Duodenal mucosa (tissue), 2 donors: ENCODE measurements at regions not wholly inside any gene's neighbourhood (a gene's known extent, or its start where the extent isn't known, plus 50 kb on each side); places are given as distances from the start of the nearest gene placed in this dataset.

Source experiments
- H3K27ac ChIP-seq: one replicate; pipeline ENCODE4 v1.7.0; 2013; ENCODE audit warnings: low read depth, low read length
- H3K27me3 ChIP-seq, 2 donors: one replicate each; pipeline ENCODE4 v1.7.0; 2013; ENCODE audit warnings: low read length in 2 of 2, control low read depth in 1 of 2; ENCODE audit not compliant: insufficient read depth in 2 of 2, control insufficient read depth in 1 of 2
- H3K36me3 ChIP-seq, 2 donors: one replicate each; pipeline ENCODE4 v1.7.0; 2013; ENCODE audit warnings: low read length in 2 of 2, control low read depth in 1 of 2; ENCODE audit not compliant: insufficient read depth in 2 of 2, control insufficient read depth in 1 of 2
- H3K4me1 ChIP-seq, 2 donors: one replicate each; pipeline ENCODE4 v1.7.0; 2013; ENCODE audit warnings: low read length in 2 of 2, control low read depth in 1 of 2; ENCODE audit not compliant: insufficient read depth in 2 of 2, control insufficient read depth in 1 of 2
- H3K4me3 ChIP-seq, 2 donors: one replicate each; pipeline ENCODE4 v1.7.0; 2013; ENCODE audit warnings: low read length in 2 of 2, low read depth in 1 of 2
- H3K9ac ChIP-seq, 2 donors: one replicate each; pipeline ENCODE4 v1.7.0; 2013; ENCODE audit warnings: low read length in 2 of 2, low read depth in 1 of 2
- H3K9me3 ChIP-seq, 2 donors: one replicate each; pipeline ENCODE4 v1.7.0; 2013; ENCODE audit warnings: low read length in 2 of 2, control low read depth in 1 of 2; ENCODE audit not compliant: control insufficient read depth in 1 of 2

DNA sequence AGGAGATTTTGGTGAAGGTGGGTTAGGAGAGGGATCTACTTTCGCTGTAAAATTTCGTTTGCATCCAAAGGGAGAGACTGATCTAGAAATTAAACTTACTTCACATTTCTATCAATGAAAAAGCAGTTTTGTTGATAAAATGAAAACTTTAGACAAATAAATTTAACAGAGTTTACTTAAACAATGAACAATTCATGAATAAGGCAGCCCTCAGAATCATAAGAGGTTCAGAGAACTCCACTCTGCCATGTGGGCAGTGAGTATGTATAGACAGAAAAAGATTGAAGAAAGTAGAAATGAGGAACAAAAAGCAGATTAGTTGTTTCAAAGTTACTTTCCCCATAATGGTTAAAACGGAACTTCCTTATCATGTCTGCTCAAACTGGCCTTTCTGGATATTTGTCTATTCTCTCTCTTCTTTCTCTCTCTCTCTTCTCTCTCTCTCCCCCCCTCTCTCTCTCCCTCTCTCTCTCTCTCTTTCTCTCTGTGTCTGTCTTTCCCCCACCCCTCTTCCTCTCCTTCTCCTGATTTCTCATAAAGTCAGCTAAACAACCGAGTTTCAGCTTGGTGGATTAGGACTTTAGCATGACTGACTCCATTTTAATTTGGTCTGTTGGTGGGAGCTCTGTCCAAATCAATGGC lies 248.9 kb downstream of the TJP1 start:
- H3K36me3 ChIP-seq: no peaks in the 10 kb centered on the region
- no peak overlapping the region for H3K9ac ChIP-seq
- no peak overlapping the region for H3K27ac ChIP-seq
- H3K4me3 ChIP-seq: no peak overlapping the region
- H3K9me3 ChIP-seq: no peaks in the 10 kb centered on the region
- peaks cover 5 to 12% of the 10 kb centered on the region in 2 donors for H3K4me1 ChIP-seq
- peaks cover 0 to 8% of the 10 kb centered on the region in 2 donors for H3K27me3 ChIP-seq

DNA sequence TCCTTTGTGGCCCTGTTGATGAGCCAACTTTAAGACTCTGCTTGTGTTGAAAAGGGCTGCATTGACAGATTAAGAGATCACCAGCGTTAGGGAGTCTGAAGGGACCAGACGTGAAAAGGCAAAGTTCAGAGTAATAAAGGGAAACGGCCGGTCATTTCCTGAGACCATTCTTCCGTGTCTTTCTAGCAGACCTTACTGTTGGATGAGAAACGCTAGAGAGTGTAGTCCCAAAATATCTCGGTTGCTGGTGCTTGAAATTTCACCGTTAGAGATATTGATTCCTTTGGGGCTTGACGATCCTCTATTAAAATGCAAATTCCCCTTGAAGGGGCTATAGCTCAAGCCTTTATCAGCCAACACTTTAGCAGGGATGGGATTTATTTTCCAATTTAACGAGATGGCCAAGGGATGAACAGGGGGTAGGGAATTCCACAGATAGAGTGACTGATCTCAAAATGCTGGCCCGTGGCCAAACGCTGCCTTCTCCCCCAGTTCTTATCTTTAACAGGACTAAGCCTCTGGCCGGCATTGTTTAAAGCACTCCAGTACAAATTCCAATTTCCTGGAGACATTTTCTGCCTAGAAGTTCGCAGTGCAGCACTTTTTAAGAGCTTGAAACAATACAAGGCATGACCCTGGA lies 250.4 kb downstream of the TJP1 start:
- Histone ChIP-seq H3K27ac (no peak overlapping the region), H3K27me3 (peaks cover 0 to 8% of the 10 kb centered on the region in 2 donors), H3K36me3 (no peaks in the 10 kb centered on the region), H3K9me3 (no peaks in the 10 kb centered on the region), H3K4me3 (peak overlapping the region; percentile 34 to 65), H3K4me1 (peaks cover 5 to 13% of the 10 kb centered on the region in 2 donors), H3K9ac (no peak overlapping the region)

DNA sequence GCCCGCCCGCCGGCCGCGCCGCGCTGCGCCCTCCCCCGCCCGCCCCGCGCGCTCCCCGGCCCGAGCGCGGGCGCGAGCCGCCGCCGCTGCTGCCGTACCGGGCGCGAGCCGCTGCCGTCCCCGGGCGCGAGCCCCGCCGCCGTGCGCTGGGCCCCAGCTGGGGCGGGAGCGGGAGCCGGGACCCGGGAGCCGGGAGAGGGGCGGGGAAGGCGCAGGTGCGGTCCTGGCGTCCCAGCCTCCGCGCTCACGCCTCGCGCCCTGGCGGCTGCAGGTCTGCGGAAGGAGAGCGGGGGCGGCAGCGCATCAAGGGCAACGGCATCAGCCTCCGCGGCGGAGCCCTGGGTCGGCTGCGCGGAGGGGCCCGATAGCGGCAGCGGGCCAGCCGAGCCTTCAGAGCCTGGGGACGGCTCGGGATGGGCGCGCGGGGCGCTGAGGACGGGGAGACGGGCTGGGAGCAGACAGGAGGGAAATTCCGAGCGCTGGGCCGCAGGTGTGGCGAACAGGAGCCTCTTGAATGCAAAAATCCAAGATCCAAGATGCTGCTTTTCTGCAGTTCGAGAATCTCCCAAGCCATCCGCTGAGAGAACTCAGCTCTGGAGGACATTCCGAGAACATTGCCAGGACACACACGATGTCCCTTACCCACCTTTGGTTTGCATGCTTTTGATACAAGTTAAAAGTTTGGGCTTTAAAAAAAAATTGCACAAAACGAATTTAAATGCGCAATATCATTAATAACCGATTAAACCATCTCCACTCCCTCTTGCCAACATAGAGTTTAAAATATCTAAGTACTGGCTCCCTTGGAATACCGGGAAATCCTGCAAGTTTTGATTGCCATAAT lies 251.1 kb downstream of the TJP1 start:
- peaks cover 0 to 8% of the 10 kb centered on the region in 2 donors for H3K27me3 ChIP-seq
- H3K4me1 ChIP-seq: peaks cover 5 to 13% of the 10 kb centered on the region in 2 donors
- peak overlapping the region; percentile 34 to 65 for H3K4me3 ChIP-seq
- no peak overlapping the region for H3K9ac ChIP-seq
- no peak overlapping the region for H3K27ac ChIP-seq
- no peaks in the 10 kb centered on the region for H3K36me3 ChIP-seq
- H3K9me3 ChIP-seq: no peaks in the 10 kb centered on the region

DNA sequence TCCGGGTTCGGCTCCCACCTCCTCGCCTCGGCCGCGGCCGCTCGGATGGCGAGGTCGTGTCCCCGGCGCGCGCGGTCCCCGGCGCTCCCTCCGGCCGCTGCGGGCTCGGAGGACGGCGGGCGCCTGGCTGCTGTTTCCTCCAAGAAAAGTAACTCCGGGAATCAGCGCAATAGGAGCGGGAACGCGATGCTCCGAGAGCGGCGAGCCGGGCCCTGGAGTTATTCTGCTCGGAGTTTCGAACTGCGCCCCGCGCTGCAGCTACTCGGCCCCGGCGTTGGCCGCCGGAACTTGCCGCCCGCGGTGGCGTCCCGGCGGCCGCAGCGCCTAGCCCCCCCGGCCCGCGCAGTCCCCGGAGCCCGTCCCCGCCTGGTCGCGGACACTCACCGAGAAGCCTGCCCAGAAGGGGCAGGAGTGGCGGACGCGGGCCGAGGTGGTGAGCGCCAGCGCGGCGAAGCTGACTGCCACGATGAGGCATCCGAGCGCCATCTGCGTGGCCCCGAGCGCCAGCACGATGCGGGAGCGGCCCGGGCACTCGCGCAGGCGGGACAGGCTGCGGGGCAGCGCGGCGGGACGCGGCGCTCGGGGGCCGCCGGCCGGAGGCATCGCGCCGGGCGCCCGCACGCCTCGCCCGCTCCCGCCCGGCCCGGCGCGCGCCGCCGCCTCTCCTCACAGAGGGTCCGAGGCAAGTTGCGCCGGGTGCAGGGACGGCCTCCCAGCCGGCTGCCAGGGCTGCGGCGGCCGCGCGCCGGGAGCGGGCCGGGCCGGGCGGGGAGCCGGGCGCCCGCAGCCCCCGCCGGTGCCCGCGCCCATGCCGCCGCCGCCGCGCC lies 251.9 kb downstream of the TJP1 start:
- H3K36me3 ChIP-seq: no peaks in the 10 kb centered on the region
- peak overlapping the region; percentile 40 to 58 for H3K4me3 ChIP-seq
- H3K4me1 ChIP-seq: peaks cover 5 to 13% of the 10 kb centered on the region in 2 donors
- no peak overlapping the region for H3K9ac ChIP-seq
- H3K9me3 ChIP-seq: no peaks in the 10 kb centered on the region
- H3K27ac ChIP-seq: no peak overlapping the region
- peaks cover 0 to 8% of the 10 kb centered on the region in 2 donors for H3K27me3 ChIP-seq

DNA sequence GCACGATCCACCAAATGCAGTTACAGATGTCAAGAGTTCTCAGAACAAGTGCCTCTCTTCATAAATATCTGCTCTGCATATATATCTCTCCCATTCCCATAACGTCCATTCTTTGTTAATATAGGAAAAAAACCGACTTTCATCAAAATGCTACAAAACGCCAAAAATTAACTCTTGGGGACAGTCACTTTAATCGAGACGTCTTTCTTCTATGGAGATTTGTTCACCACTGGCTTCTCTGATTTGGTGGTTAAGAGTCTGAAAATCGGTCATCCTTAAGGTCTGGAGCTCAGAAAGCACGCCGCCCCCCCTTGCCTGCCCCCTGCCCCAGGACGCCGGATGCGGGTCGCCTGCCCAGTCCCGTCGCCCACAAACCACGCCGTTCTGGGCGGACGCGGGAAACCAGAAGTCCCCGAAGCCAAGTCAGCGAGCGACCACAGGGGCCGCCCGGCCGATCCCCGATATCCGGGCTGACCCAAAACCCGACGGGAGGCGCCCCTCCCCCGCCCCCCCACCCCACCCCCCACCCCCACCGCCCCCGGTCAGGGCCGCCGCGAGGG lies 252.7 kb downstream of the TJP1 start:
- no peak overlapping the region for H3K27ac ChIP-seq
- H3K9me3 ChIP-seq: no peaks in the 10 kb centered on the region
- no peak overlapping the region for H3K4me3 ChIP-seq
- H3K36me3 ChIP-seq: no peaks in the 10 kb centered on the region
- H3K4me1 ChIP-seq: peaks cover 5 to 13% of the 10 kb centered on the region in 2 donors
- H3K27me3 ChIP-seq: peaks cover 0 to 8% of the 10 kb centered on the region in 2 donors
- H3K9ac ChIP-seq: no peak overlapping the region

DNA sequence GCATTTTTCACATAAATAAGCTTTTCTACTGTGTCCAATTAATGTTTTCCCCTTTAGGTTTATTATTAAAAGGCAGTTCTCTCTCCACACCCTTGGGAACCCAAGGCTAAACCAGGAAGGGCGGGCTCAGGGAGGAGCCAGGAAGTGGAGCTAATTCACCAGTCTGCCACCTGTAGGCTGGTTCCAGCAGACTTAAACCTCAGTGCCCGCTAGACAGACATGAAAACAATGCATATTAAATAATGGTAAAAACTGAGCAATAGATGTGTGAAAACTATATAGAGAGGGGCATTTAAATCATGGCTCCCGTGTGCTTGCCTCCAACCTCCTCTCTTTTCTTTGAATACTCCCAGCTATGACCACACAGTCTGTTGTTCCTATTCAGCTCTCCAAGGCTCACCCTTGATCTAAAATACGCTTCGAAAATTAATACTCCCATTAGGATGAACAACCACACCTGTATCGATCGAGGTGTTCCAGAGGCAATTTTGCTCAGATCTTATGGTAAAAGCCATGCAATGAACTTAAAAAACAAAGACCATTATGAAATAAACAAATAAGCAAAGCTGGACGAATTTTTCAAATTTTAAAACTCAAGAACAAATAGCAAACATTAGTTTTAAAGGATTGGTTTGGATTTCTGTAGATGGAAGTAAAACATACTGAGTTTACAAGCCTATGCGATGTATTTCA lies 253.3 kb downstream of the TJP1 start:
- no peak overlapping the region for H3K4me3 ChIP-seq
- no peak overlapping the region for H3K9ac ChIP-seq
- H3K27me3 ChIP-seq: peaks cover 0 to 8% of the 10 kb centered on the region in 2 donors
- no peaks in the 10 kb centered on the region for H3K9me3 ChIP-seq
- no peak overlapping the region for H3K27ac ChIP-seq
- peaks cover 5 to 13% of the 10 kb centered on the region in 2 donors for H3K4me1 ChIP-seq
- H3K36me3 ChIP-seq: no peaks in the 10 kb centered on the region

DNA sequence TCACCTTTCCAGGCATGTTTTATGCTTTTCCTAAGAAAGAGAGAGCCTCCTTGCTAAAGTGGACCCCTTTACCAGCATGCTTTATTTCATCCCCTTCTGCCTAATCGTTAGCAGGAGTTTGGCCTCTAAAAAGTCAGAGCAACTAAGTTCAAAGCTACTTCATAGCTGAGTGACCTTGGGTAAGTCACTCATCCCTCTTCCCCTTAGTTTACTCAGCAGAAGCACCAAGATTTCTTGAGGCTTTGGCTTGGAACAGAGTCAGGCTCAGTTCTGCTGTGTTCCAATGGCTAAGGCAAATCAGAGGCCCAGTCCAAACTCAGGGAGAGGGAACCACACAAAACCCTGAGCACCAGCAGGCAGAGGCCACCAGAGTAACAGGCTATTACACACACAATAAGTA lies 254.9 kb downstream of the TJP1 start:
- H3K4me3 ChIP-seq: no peak overlapping the region
- H3K4me1 ChIP-seq: peaks cover 5 to 13% of the 10 kb centered on the region in 2 donors
- H3K27ac ChIP-seq: no peak overlapping the region
- H3K9ac ChIP-seq: no peak overlapping the region
- H3K36me3 ChIP-seq: no peaks in the 10 kb centered on the region
- H3K9me3 ChIP-seq: no peaks in the 10 kb centered on the region
- H3K27me3 ChIP-seq: peaks cover 0 to 8% of the 10 kb centered on the region in 2 donors

DNA sequence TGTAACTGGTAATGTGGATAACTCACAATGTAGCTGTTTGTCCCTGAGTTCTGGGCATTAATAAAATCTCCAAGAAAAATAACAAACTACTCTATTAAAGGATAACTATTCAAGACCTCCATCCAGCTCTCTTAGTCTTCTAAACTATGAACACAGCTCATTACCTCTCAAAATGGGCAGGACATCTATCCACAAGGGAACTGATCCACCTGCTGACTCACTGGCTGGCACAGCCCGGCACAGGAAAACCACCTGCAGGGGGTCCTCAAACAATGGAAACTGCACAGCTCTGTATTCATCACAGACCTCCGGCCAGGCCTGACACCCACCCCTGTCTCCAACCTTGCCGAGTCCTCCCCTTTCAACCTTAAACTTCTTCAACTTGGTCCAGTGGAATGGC lies 255.4 kb downstream of the TJP1 start:
- no peaks in the 10 kb centered on the region for H3K36me3 ChIP-seq
- no peak overlapping the region for H3K4me3 ChIP-seq
- peaks cover 0 to 8% of the 10 kb centered on the region in 2 donors for H3K27me3 ChIP-seq
- no peak overlapping the region for H3K27ac ChIP-seq
- H3K4me1 ChIP-seq: peaks cover 5 to 9% of the 10 kb centered on the region in 2 donors
- no peaks in the 10 kb centered on the region for H3K9me3 ChIP-seq
- no peak overlapping the region for H3K9ac ChIP-seq

DNA sequence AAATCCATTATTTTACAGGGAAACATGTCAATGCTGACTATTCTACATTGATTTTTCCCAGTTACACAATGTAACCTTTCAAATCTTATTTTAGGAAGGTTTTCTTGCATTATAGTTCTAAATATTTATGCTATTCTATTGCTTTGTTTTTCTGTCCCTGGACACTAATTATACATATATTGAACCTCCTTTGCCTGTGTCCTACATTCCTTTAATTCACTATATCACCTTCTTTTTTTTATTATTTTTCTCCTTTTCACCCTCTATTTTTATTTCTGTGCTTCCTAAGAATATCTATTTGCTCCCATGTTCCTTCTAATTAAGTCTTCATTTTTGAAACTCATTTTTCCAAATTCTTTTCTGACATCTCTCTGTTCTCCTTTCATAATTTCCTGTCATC lies 259.2 kb downstream of the TJP1 start:
- no peak overlapping the region for H3K27ac ChIP-seq
- H3K9me3 ChIP-seq: no peaks in the 10 kb centered on the region
- no peaks in the 10 kb centered on the region for H3K36me3 ChIP-seq
- H3K9ac ChIP-seq: no peak overlapping the region
- no peaks in the 10 kb centered on the region for H3K4me1 ChIP-seq
- H3K4me3 ChIP-seq: no peak overlapping the region
- H3K27me3 ChIP-seq: no peaks in the 10 kb centered on the region
